NT2/D1 (cell line): ENCODE measurements at regions not wholly inside any gene's neighbourhood (a gene's known extent, or its start where the extent isn't known, plus 50 kb on each side); places are given as distances from the start of the nearest gene placed in this dataset.

ENCODE experiments used
- DNase-seq: peaks from one replicate; pipeline ENCODE4 v3.0.0-alpha.2; 2011; ENCODE audit warnings: low read depth, low spot score
- H3K27me3 ChIP-seq: 2 replicates; pipeline ENCODE4 v1.6.0; 2011; ENCODE audit warnings: mild to moderate bottlenecking; ENCODE audit not compliant: insufficient read length, insufficient read depth
- H3K36me3 ChIP-seq: 2 replicates; pipeline ENCODE4 v1.6.1; 2011; ENCODE audit warnings: mild to moderate bottlenecking, low read length, mixed read lengths; ENCODE audit not compliant: insufficient read depth, insufficient read length
- H3K4me1 ChIP-seq: 2 replicates; pipeline ENCODE4 v1.5.1; 2011; ENCODE audit not compliant: insufficient read depth, insufficient read length
- H3K4me3 ChIP-seq: 2 replicates; pipeline ENCODE4 v1.5.1; 2011; ENCODE audit warnings: low read depth; ENCODE audit not compliant: insufficient read length
- H3K9ac ChIP-seq: 2 replicates; pipeline ENCODE4 v1.6.0; 2011; ENCODE audit warnings: low read depth; ENCODE audit not compliant: insufficient read length
- H3K9me3 ChIP-seq: 2 replicates; pipeline ENCODE4 v1.5.1; 2011; ENCODE audit warnings: mild to moderate bottlenecking, low read length; ENCODE audit not compliant: insufficient read depth
- SUZ12 ChIP-seq: IDR thresholded peaks from 2 replicates; pipeline ENCODE4 v1.6.1; 2011; ENCODE audit not compliant: insufficient read length, insufficient read depth; ENCODE audit errors: extremely low read depth
- YY1 ChIP-seq: IDR thresholded peaks from 2 replicates; pipeline ENCODE4 v1.6.1; 2011; ENCODE audit not compliant: insufficient read length, insufficient read depth
- ZNF274 ChIP-seq: IDR thresholded peaks from 2 replicates; pipeline ENCODE4 v1.6.1; 2011; ENCODE audit warnings: mild to moderate bottlenecking, low read depth, low read length

DNA sequence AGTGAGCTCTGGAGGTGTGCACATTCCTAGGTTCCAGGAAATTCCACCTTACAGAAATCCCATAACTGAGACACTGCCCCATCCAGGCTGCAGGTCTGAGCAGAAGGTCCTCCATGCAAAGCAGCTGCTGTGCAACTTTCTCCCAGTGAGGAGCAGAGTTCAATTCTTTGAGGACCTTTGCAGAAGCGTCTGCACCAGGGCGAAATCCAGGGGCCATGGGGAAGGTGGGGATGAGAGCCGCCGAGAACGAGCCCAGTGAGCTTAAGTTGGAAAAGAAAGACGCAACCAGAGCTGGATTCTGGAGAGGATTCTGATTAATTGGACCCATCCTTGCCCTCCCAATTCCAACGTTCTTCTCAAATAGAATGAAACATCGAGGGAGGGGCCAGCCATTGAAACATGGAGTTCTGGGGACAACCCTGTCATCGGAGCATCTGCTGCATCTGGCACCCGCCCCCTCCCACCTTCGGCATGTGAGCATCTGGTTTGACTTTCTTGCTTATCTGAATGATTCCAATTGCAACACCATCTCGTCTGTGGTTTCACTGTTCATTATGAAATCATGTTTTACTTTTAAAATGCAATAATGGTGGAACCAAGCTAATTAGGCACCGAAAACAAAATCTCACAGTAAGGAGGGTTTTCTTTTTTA lies 190.6 kb upstream of the FOXF1 start:
- H3K4me1 ChIP-seq = peaks cover 3% of the 10 kb centered on the region
- TF ChIP-seq SUZ12 (no peak), YY1 (no peak), ZNF274 (no peak)
- no peak overlapping the region for H3K9ac ChIP-seq
- no peaks in the 10 kb centered on the region for H3K36me3 ChIP-seq
- DNase-seq = no peak
- no peaks in the 10 kb centered on the region for H3K27me3 ChIP-seq
- H3K4me3 ChIP-seq = no peak overlapping the region
- H3K9me3 ChIP-seq = peaks cover 2% of the 10 kb centered on the region; the same call in 1 of the 2 replicates

GRCh38 chr16:86320237-86320595 lies 190.1 kb upstream of the FOXF1 start:
- H3K9me3 ChIP-seq = peaks cover 7% of the 10 kb centered on the region; the same call in 1 of the 2 replicates
- DNase-seq = no peak
- no peak overlapping the region for H3K4me3 ChIP-seq
- no peaks in the 10 kb centered on the region for H3K27me3 ChIP-seq
- TF ChIP-seq ZNF274 (no peak), YY1 (no peak), SUZ12 (no peak)
- peaks cover 3% of the 10 kb centered on the region for H3K4me1 ChIP-seq
- H3K36me3 ChIP-seq = no peaks in the 10 kb centered on the region
- no peak overlapping the region for H3K9ac ChIP-seq

DNA sequence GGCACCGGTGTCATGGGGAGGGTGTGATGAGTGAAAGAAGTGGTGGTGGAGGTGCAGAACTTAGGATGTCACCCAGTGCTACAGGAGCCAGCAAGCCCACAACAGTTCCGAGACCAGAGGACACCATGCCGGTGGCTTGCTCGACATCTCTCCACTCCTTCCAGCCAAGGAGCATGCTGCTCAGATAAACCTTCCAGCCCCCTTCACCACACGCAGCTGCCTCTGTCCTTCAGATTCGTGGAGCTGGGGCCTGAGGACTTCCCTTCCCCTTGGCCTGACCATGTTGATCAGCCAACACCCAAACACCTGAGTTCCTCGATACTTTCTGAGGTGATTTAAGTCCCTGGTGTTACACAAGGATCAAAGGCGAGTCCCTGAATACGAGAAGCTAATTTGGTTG lies 188.8 kb upstream of the FOXF1 start:
- no peaks in the 10 kb centered on the region for H3K36me3 ChIP-seq
- H3K9me3 ChIP-seq = peaks cover 11% of the 10 kb centered on the region; the same call in 1 of the 2 replicates
- no peaks in the 10 kb centered on the region for H3K27me3 ChIP-seq
- no peak overlapping the region for H3K4me3 ChIP-seq
- H3K9ac ChIP-seq = no peak overlapping the region
- peaks cover 3% of the 10 kb centered on the region for H3K4me1 ChIP-seq
- TF ChIP-seq SUZ12 = no peak
- no peak for TF ChIP-seq YY1
- TF ChIP-seq ZNF274 = no peak
- no peak for DNase-seq

GRCh38 chr16:86322283-86322682 lies 188.0 kb upstream of the FOXF1 start:
- TF ChIP-seq YY1 (no peak), SUZ12 (no peak), ZNF274 (no peak)
- H3K36me3 ChIP-seq = no peaks in the 10 kb centered on the region
- DNase-seq = no peak
- peaks cover 11% of the 10 kb centered on the region; the same call in 1 of the 2 replicates for H3K9me3 ChIP-seq
- no peak overlapping the region for H3K4me3 ChIP-seq
- H3K9ac ChIP-seq = no peak overlapping the region
- H3K27me3 ChIP-seq = no peaks in the 10 kb centered on the region
- H3K4me1 ChIP-seq = peaks cover 3% of the 10 kb centered on the region

DNA sequence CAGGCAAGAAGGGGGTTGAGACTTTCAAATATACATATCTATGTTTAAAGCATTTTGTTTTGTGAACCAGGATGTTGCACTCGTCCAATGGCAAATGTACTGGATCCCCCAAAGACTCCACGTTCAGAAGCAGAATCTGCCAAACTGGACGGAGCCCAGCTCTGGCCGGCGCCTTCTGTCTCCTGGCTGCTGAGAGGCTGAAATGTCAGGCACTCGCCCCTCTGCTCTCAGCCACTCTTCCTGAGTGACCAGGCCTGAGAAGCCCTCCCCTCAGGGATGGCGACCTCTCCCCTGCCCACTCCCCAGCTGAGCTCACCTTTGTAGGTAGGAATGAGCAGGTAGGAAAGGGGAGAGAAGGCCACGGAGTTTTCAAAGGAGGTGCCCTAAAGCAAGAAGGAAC lies 187.5 kb upstream of the FOXF1 start:
- no peak for DNase-seq

DNA sequence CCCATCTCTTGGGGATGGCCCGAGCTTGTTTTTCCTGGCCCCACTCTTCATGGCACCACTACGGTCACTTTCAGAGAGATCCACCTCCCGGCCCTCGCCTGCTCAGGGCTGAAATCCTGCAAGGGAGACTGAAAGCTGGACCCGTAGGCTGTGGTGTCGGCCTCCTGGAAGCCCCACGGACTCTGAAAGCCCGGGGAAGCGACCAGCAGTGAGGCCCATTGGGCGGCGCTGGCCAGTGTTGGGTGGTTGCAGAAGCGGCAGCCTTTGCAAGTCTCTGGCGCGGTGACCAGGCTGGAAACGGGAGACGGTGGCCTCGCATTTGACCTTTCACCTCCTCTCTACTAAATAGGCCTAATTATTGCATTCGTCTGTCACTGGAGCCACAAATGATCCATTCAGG lies 186.0 kb upstream of the FOXF1 start:
- H3K27me3 ChIP-seq = no peaks in the 10 kb centered on the region
- H3K4me3 ChIP-seq = no peak overlapping the region
- H3K9me3 ChIP-seq = peaks cover 11% of the 10 kb centered on the region; the same call in 1 of the 2 replicates
- no peak for DNase-seq
- TF ChIP-seq ZNF274 = no peak
- no peak for TF ChIP-seq SUZ12
- no peak for TF ChIP-seq YY1
- peaks cover 3% of the 10 kb centered on the region for H3K4me1 ChIP-seq
- H3K9ac ChIP-seq = no peak overlapping the region
- H3K36me3 ChIP-seq = no peaks in the 10 kb centered on the region

More for the DNA sequence above, 187.5 kb upstream of the FOXF1 start:
- no peak overlapping the region for H3K9ac ChIP-seq
- peaks cover 11% of the 10 kb centered on the region; the same call in 1 of the 2 replicates for H3K9me3 ChIP-seq
- H3K27me3 ChIP-seq = no peaks in the 10 kb centered on the region
- no peaks in the 10 kb centered on the region for H3K36me3 ChIP-seq
- TF ChIP-seq YY1 = no peak
- no peak for TF ChIP-seq SUZ12
- TF ChIP-seq ZNF274 = no peak
- peaks cover 3% of the 10 kb centered on the region for H3K4me1 ChIP-seq
- H3K4me3 ChIP-seq = no peak overlapping the region

DNA sequence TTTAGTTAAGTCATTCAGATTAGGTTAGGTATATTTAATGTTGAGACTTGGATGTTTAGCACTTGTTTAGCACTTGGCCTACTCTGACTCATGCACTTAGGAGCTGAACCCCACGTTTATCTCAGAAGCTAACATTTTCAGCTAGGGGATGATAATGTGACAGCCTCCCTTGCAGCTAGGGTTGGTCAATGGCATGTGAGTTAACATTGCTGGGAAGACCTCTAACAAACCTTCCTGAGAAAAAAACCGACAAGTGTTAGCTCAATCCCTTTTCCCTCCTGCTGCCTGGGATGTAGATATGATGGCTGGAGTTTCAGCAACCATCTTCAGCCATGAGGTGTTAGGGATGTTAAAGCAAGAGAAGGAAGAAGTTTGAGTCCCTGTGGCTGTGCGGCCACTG lies 185.0 kb upstream of the FOXF1 start:
- Histone ChIP-seq H3K9ac (no peak overlapping the region), H3K4me1 (peaks cover 3% of the 10 kb centered on the region), H3K4me3 (no peak overlapping the region), H3K27me3 (peaks cover 5% of the 10 kb centered on the region), H3K36me3 (no peaks in the 10 kb centered on the region), H3K9me3 (peaks cover 11% of the 10 kb centered on the region; the same call in 1 of the 2 replicates)
- no peak for DNase-seq
- TF ChIP-seq ZNF274 = no peak
- no peak for TF ChIP-seq SUZ12
- no peak for TF ChIP-seq YY1
